NCI-H82 (cell line): ENCODE measurements at regions not wholly inside any gene's neighbourhood (a gene's known extent, or its start where the extent isn't known, plus 50 kb on each side); places are given as distances from the start of the nearest gene placed in this dataset.

Experiments
- DNase-seq: peaks from one replicate; lab custom pipeline; 2025; lab: John Stamatoyannopoulos, UW

GRCh38 chr11:81032906-81033305 lies 1592.1 kb upstream of the TENM4 start:
- DNase-seq: no peak

DNA sequence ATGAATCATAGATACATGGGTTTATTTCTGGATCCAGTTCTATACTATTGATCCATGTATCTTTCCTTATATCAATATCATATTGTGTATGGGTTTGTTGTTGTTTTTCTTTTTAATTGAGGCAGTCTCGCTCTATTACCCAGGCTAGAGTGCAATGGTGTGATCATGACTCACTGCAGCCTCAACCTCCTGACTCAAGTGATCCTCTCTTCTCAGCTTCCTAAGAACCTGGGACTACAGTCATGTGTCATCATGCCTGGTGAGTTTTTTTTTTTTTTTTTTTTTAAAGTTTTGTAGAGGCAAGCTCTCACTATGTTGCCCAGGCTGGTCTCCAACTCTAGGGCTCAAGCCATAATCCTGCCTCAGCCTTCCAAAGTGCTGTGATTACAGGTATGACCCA lies 1589.4 kb upstream of the TENM4 start:
- no peak for DNase-seq

DNA sequence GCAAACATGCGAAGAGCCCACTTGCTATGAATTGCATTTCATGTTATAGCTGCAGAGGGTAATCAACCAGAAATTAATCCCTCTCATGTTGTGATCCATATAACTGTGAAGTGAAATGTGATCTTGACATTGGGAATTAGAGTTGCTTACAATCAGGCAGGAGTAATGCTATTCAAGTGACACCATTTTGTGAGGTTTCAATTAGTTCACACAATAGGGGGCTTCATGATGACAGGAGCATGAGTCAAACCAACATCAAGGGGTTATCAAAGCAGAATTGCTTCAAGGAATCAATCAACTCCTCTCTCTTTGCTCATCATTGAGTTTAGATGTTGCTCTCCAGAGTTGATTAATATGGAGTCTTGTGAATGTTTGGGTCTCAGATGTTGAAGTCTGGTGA lies 1585.2 kb upstream of the TENM4 start:
- no peak for DNase-seq

DNA sequence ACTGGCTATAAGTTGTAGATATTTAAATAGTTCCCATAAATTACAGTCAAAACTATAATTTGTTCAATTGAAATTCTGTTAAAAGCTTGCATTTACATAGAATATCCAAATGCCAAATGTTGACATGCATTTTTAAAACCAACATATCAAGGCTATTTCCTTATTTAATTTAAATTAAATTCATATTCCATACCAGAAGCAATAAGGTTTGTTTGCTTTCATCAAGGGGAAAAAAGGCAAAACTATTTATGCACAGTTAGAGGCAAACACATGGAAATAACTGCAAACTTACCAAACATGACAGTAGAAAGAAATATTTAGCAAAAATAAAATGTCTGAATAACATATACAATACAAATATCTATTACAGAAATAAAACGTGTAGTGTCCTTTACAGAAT lies 1581.2 kb upstream of the TENM4 start:
- DNase-seq: no peak

- no peak for DNase-seq
Measured at GRCh38 chr11:81010631-81011030, 1569.8 kb upstream of the TENM4 start.

DNA sequence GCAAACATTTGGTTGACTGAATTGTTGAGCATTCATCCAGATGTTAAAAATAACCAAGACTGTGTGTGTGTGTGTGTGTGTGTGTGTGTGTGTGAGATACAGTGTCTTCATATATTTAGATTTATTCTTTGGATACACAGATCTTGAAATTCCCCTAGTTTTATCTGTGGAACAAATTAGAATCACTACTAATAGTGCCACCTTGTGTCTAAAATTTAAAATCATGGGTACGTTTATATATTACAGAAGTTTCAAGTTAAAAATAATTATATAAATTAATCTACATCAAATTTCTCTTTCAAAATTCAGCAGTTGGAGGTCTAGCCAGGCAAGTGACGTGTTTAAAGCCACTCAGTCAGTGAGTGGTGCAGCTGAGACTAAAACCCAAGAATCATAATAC lies 1566.2 kb upstream of the TENM4 start:
- no peak for DNase-seq

- DNase-seq: no peak
Measured at GRCh38 chr11:81005595-81005994, 1564.8 kb upstream of the TENM4 start.

DNA sequence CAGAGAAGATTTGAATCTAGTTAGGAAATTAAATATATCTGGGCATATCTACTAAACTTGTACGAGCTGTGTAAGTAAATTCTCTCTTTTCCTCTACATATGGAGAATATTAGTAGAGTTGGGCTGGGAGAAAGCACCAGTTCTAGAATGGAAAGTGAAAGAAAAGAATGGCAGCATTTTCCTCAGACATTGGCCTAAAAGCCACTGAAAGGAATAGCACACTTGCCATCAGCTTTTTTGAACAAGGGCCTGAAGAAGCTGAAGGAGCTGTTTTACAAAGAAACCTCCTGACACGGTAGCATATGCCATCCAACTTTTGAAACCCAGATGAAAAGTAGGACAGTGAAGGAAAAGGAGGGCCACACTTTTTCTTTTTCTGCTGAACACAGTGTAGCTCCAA lies 1563.7 kb upstream of the TENM4 start:
- DNase-seq: no peak

DNA sequence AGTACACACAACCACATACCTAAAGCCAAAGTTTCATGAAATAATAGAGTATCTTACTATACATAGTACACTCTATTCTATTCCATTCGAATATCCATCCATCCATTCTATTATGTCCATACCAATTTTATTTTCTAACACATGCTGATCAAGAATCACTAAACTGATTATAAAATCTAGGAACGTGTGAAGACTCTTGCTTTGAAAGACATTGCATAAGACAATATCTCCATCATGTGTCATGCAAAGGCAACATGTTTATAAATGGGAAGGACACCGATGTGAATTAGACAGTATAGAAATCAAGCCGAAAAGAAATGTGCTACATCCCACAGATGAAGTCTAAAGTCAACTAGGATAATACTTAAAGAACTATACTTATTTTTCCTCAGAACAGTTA lies 1561.5 kb upstream of the TENM4 start:
- DNase-seq: no peak

GRCh38 chr11:81000735-81001134 lies 1559.9 kb upstream of the TENM4 start:
- no peak for DNase-seq

DNA sequence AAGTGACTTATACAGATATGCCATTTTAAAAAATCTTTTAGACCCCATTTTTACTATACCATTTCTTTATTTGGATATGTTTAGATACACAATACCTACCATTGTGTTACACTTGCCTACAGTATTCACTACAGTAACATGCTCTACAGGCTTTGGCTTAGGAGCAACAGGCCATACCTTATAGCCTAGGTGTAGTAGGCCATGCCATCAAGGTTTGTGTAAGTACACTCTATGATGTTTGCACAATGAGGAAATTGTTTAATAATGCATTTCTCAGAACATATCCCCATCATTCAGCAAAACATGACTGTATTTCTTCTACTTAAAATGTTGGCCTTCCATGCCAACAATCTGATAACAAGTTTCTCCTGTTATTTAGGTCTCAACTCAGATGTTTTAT lies 1559.5 kb upstream of the TENM4 start:
- no peak for DNase-seq

GRCh38 chr11:80995523-80995922 lies 1554.7 kb upstream of the TENM4 start:
- no peak for DNase-seq

GRCh38 chr11:80993536-80993935 lies 1552.7 kb upstream of the TENM4 start:
- no peak for DNase-seq

DNA sequence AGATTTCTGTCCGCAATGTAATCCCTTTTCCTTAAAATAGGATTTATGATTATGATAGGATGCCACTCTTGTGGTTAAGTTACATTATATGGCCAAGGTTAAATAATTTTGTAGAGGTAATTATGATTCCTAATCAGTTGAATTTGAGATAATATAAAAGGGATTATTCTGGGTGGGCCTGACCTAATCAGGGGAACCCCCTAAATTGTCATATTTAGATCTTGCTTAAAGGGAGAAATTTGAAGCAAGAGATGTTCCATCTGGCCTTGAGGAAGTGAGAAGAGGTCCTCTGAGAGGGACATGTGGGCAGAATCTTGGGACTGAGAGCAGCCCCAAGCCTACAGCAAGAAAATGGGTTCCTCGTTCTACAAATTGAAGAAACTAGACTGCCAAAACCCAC lies 1550.1 kb upstream of the TENM4 start:
- DNase-seq: no peak

DNA sequence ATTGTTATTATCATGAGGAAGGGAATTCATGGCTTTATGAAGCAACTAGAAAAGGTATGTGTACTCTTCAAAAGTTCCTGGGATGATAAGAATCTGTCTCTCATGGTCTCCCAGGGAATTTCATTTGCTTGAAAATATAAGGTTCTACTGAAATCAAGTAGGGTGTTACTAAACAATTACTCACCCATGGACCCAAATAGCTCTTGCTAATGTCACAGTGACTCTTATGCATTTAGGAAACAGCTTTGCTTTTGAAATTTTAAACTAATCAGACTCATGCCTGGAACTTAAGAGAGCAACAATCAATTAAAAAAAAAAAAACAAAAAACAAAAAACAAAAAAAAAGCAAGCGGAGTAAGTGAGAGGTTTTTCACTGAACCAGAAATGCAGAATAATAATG lies 1546.3 kb upstream of the TENM4 start:
- DNase-seq: no peak

DNA sequence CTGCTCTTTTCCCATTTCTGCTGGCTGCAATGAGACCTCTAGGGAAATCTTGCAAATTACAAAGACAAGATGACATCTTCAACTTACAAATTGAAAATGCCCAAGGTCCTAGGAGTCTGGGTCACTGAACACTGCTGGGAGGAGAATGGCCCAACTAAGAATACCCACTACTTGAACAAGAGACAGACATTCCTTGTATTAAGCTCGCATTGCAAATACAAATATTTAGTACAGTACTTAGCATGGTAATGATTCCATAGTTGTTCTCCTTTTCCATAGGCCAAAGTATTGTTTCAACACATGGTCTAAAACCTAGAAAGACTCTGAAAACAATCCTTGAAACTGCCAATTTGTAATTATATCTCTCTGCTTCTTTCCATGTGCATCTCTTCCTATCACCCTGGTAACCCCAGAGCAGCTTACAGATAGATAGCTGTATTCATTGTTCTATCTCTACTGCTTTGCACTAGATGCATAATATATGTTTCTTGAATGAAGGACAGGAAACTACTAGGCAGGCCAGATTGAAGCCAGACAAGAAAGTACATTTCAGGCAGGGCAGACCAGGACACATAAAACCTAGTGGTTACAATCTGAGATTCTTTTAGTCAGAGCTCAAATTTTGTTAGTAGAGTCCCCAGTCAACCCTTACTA lies 1545.7 kb upstream of the TENM4 start:
- no peak for DNase-seq

DNA sequence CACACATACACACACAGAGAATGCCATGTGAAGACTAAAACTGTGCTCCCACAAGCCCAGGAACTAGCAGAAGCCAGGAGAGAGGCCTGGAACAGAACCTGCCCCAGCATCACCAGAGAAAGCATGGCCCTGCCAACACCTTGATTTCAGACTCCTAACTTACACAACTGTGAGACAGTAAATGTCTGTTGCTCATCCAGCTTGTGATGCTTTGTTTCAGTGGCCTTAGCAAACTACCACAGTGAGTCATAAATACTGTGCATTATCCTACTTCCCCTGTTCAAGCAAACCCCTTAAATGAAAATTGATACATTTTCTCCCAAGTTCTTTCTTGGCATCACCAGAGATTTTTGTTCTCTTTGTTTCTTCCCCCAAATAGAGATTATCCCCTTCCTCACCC lies 1539.4 kb upstream of the TENM4 start:
- DNase-seq: no peak

GRCh38 chr11:80973786-80974185 lies 1533.0 kb upstream of the TENM4 start:
- DNase-seq: no peak

DNA sequence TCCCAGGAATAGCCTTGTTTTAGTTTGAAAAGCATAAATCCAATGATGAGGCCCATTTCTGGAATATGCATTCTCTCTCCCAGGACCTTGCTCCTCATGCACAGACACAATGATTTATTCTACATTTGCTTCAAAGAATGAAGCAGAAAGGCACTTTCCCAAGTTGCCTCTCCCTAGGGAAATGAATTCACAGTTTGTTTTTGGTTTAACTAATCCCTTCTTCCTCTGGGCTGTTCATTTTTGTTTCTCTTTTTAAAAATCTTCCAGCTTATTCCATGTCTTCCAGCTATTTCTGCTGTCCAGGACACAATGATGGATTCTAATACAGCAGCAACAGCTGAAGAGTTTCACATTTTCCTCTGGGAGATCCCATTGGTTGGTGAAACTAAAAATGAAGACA lies 1529.2 kb upstream of the TENM4 start:
- no peak for DNase-seq

GRCh38 chr11:80967649-80968048 lies 1526.8 kb upstream of the TENM4 start:
- no peak for DNase-seq

DNA sequence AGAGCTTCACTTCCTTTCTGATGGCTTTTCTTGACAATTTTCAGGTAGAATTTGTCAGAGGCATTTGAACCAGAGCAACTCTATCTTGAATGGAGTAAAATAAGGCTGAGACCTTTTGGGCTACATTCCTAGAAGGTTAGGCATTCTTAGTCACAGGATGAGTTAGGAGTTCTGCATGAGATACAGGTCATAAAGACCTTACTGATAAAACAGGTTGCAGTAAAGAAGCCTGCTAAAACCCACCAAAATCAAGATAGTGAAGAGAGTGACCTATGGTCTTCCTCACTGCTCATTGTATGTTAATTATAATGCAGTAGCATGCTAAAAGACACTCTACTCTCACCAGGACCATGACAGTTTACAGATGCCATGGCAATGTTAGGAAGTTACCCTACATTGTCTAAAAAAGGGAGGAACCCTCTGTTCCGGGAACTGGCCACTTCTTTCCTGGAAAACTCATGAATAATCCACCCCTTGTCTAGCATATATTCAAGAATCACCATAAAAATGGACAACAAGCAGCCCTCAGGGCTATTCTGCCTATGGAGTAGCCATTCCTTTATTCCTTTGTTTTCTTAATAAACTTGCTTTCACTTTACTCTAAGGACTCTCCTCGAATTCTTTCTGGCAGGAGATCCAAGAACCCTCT lies 1519.7 kb upstream of the TENM4 start:
- no peak for DNase-seq

DNA sequence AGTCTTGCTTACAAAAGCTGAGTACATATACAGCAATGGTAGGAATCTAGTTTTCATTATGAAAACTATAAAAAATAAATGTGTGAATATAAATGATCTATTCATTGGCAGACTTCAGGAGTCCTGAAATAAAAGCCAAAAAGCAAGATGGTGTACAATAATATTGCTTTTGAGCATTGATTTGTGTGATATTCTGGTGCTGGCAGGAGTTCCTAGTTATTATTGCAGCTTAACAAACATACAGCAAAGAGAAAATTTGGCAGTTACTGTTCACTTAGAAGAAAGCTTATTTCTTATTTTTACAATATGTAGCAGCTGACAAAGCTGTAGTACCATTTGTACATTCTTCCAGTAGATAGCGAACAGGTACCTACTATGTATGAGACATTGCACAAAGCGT lies 1518.9 kb upstream of the TENM4 start:
- no peak for DNase-seq

- no peak for DNase-seq
Measured at GRCh38 chr11:80958987-80959386, 1518.2 kb upstream of the TENM4 start.

DNA sequence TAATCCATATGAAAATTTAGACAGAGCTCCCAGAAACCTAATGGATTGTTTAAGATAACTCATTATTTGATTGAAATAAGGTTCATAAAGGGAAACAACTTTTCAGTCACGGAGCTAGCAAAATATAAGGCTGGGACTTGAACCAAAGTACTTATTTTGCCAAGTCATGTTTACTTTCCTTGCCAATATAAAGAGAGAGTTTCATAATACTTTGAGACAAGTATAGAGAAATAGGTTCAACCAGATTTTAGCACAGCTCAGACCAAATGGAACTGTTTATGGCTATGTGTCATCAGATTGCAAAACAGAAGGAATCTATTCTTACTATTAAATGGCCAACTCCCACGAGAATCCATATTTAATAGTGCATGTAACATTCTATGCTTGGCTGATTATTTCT lies 1517.5 kb upstream of the TENM4 start:
- no peak for DNase-seq
